ENCODE measurements at regions not wholly inside any gene's neighbourhood (a gene's known extent, or its start where the extent isn't known, plus 50 kb on each side); places are given as distances from the start of the nearest gene placed in this dataset.

DNA sequence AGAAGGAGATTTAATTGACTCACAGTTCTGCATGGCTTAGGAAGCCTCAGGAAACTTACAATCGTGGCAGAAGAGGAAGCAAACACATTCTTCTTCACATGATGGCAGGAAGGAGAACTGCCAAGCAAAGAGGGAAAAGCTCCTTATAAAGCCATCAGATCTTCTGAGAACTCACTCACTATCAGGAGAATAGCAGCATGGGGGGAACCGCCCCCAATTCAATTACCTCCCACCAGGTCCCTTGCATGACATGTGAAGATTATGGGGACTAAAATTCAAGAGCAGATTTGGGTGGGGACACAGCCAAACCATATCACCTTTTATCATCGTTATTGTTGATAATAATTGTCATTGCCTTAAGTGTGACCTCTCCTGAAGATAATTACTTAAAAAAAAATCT is 197.9 kb upstream of the SLC14A2 start:
- Histone ChIP-seq H3K27ac (ENCODE audit: insufficient read depth in 1 of 2, low read depth in 1 of 2, low read length in 2 of 2, poor library complexity in 1 of 2, severe bottlenecking in 2 of 2) (no peak overlapping the region), H3K36me3 (ENCODE audit: control insufficient read depth in 4 of 4, insufficient read depth in 4 of 4, low read length in 3 of 4) (no peaks in the 10 kb centered on the region), H3K9me3 (ENCODE audit: control extremely low read depth in 1 of 5, control insufficient read depth in 4 of 5, insufficient read depth in 2 of 5, low read depth in 1 of 5, low read length in 4 of 5) (no peaks in the 10 kb centered on the region), H3K27me3 (replicated peaks in 2 of 5; ENCODE audit: control insufficient read depth in 4 of 5, insufficient read depth in 5 of 5, low read length in 4 of 5) (no peaks in the 10 kb centered on the region), H3K4me3 (ENCODE audit: control insufficient read depth in 1 of 7, extremely low read depth in 1 of 7, insufficient read depth in 4 of 7, low read depth in 2 of 7, low read length in 6 of 7) (no peak overlapping the region), H3K4me1 (ENCODE audit: control extremely low read depth in 1 of 4, control insufficient read depth in 4 of 4, insufficient read depth in 4 of 4, low read length in 3 of 4) (peaks cover 0 to 11% (median 5%) of the 10 kb centered on the region in 4 experiments)
- WGBS (ENCODE audit: insufficient coverage), result 0% methylated on average over 1 of the region's 3 CpGs
- ChIA-PET POLR2A (no interaction called here), CTCF (interaction anchor here (1.7 kb wide), 1 partner anchor 17 kb away, joined by 4 read pairs; no protein-coding TSS in a partner anchor)
- DNase-seq, result no peak

- ChIA-PET CTCF (interaction anchor here (0.6 kb wide), 1 partner anchor 1326 kb away, joined by 3 read pairs; no protein-coding TSS in a partner anchor), POLR2A (interaction anchor here (0.6 kb wide), 1 partner anchor 18 kb away, joined by 3 read pairs; no protein-coding TSS in a partner anchor)
- Histone ChIP-seq H3K4me3 (ENCODE audit: control insufficient read depth in 1 of 7, extremely low read depth in 1 of 7, insufficient read depth in 4 of 7, low read depth in 2 of 7, low read length in 6 of 7) (no peak overlapping the region), H3K9me3 (ENCODE audit: control extremely low read depth in 1 of 5, control insufficient read depth in 4 of 5, insufficient read depth in 2 of 5, low read depth in 1 of 5, low read length in 4 of 5) (no peaks in the 10 kb centered on the region), H3K36me3 (ENCODE audit: control insufficient read depth in 4 of 4, insufficient read depth in 4 of 4, low read length in 3 of 4) (no peaks in the 10 kb centered on the region), H3K27me3 (replicated peaks in 2 of 5; ENCODE audit: control insufficient read depth in 4 of 5, insufficient read depth in 5 of 5, low read length in 4 of 5) (no peaks in the 10 kb centered on the region), H3K27ac (ENCODE audit: insufficient read depth in 1 of 2, low read depth in 1 of 2, low read length in 2 of 2, poor library complexity in 1 of 2, severe bottlenecking in 2 of 2) (no peak overlapping the region), H3K4me1 (ENCODE audit: control extremely low read depth in 1 of 4, control insufficient read depth in 4 of 4, insufficient read depth in 4 of 4, low read length in 3 of 4) (no peaks in the 10 kb centered on the region)
- no peak for DNase-seq
Observed at GRCh38 chr18:45423659-45424058, 191.6 kb upstream of the SLC14A2 start.

DNA sequence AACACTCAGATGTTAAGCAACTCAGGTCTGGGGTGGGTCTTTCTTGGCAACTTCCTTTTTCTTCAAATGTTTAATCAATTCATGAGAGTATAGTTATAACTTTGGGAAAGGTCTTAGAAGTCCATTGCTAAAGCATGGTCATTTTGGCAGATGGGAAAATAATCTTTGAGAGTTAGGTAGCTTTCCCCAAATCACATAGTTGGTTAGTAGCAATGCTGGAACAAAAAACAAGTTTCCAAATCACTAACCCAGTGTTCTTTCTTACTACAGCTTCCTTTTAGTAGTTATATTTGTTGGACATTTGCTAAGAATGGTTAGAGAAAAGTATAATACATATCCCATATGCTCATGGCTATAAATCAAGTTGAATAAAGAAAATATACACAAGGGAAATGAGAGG is 185.2 kb upstream of the SLC14A2 start:
- ChIA-PET POLR2A (no interaction called here), CTCF (no interaction called here)
- no peaks in the 10 kb centered on the region for H3K36me3 ChIP-seq (ENCODE audit: control insufficient read depth in 4 of 4, insufficient read depth in 4 of 4, low read length in 3 of 4)
- no peak overlapping the region for H3K27ac ChIP-seq (ENCODE audit: insufficient read depth in 1 of 2, low read depth in 1 of 2, low read length in 2 of 2, poor library complexity in 1 of 2, severe bottlenecking in 2 of 2)
- no peaks in the 10 kb centered on the region for H3K9me3 ChIP-seq (ENCODE audit: control extremely low read depth in 1 of 5, control insufficient read depth in 4 of 5, insufficient read depth in 2 of 5, low read depth in 1 of 5, low read length in 4 of 5)
- no peak for DNase-seq
- no peaks in the 10 kb centered on the region for H3K4me1 ChIP-seq (ENCODE audit: control extremely low read depth in 1 of 4, control insufficient read depth in 4 of 4, insufficient read depth in 4 of 4, low read length in 3 of 4)
- no peak overlapping the region for H3K4me3 ChIP-seq (ENCODE audit: control insufficient read depth in 1 of 7, extremely low read depth in 1 of 7, insufficient read depth in 4 of 7, low read depth in 2 of 7, low read length in 6 of 7)
- H3K27me3 ChIP-seq (replicated peaks in 2 of 5; ENCODE audit: control insufficient read depth in 4 of 5, insufficient read depth in 5 of 5, low read length in 4 of 5), result no peaks in the 10 kb centered on the region

- Histone ChIP-seq H3K27ac (ENCODE audit: insufficient read depth in 1 of 2, low read depth in 1 of 2, low read length in 2 of 2, poor library complexity in 1 of 2, severe bottlenecking in 2 of 2) (no peak overlapping the region), H3K4me3 (ENCODE audit: control insufficient read depth in 1 of 7, extremely low read depth in 1 of 7, insufficient read depth in 4 of 7, low read depth in 2 of 7, low read length in 6 of 7) (no peak overlapping the region), H3K27me3 (replicated peaks in 2 of 5; ENCODE audit: control insufficient read depth in 4 of 5, insufficient read depth in 5 of 5, low read length in 4 of 5) (no peaks in the 10 kb centered on the region), H3K9me3 (ENCODE audit: control extremely low read depth in 1 of 5, control insufficient read depth in 4 of 5, insufficient read depth in 2 of 5, low read depth in 1 of 5, low read length in 4 of 5) (no peaks in the 10 kb centered on the region), H3K4me1 (ENCODE audit: control extremely low read depth in 1 of 4, control insufficient read depth in 4 of 4, insufficient read depth in 4 of 4, low read length in 3 of 4) (peaks cover 0 to 13% (median 1%) of the 10 kb centered on the region in 4 experiments), H3K36me3 (ENCODE audit: control insufficient read depth in 4 of 4, insufficient read depth in 4 of 4, low read length in 3 of 4) (no peaks in the 10 kb centered on the region)
- DNase-seq, result no peak
- WGBS (ENCODE audit: insufficient coverage), result 100% methylated on average over 3 of the region's 3 CpGs
- POLR2A ChIA-PET, result no interaction called here
- CTCF ChIA-PET, result no interaction called here
Observed at GRCh38 chr18:45435810-45436209, 179.5 kb upstream of the SLC14A2 start.

GRCh38 chr18:45437366-45437765 is 177.9 kb upstream of the SLC14A2 start:
- H3K27me3 ChIP-seq (replicated peaks in 2 of 5; ENCODE audit: control insufficient read depth in 4 of 5, insufficient read depth in 5 of 5, low read length in 4 of 5), result no peaks in the 10 kb centered on the region
- 96% methylated on average over 8 of the region's 9 CpGs for WGBS (ENCODE audit: insufficient coverage)
- no peaks in the 10 kb centered on the region for H3K36me3 ChIP-seq (ENCODE audit: control insufficient read depth in 4 of 4, insufficient read depth in 4 of 4, low read length in 3 of 4)
- no peak overlapping the region for H3K4me3 ChIP-seq (ENCODE audit: control insufficient read depth in 1 of 7, extremely low read depth in 1 of 7, insufficient read depth in 4 of 7, low read depth in 2 of 7, low read length in 6 of 7)
- H3K9me3 ChIP-seq (ENCODE audit: control extremely low read depth in 1 of 5, control insufficient read depth in 4 of 5, insufficient read depth in 2 of 5, low read depth in 1 of 5, low read length in 4 of 5), result no peaks in the 10 kb centered on the region
- ChIA-PET CTCF (no interaction called here), POLR2A (no interaction called here)
- no peak overlapping the region for H3K27ac ChIP-seq (ENCODE audit: insufficient read depth in 1 of 2, low read depth in 1 of 2, low read length in 2 of 2, poor library complexity in 1 of 2, severe bottlenecking in 2 of 2)
- no peak for DNase-seq
- peaks cover 0 to 13% (median 1%) of the 10 kb centered on the region in 4 experiments for H3K4me1 ChIP-seq (ENCODE audit: control extremely low read depth in 1 of 4, control insufficient read depth in 4 of 4, insufficient read depth in 4 of 4, low read length in 3 of 4)

- H3K27me3 ChIP-seq (replicated peaks in 2 of 5; ENCODE audit: control insufficient read depth in 4 of 5, insufficient read depth in 5 of 5, low read length in 4 of 5), result no peaks in the 10 kb centered on the region
- no peaks in the 10 kb centered on the region for H3K9me3 ChIP-seq (ENCODE audit: control extremely low read depth in 1 of 5, control insufficient read depth in 4 of 5, insufficient read depth in 2 of 5, low read depth in 1 of 5, low read length in 4 of 5)
- 71% methylated on average over 1 of the region's 2 CpGs for WGBS (ENCODE audit: insufficient coverage)
- H3K4me3 ChIP-seq (ENCODE audit: control insufficient read depth in 1 of 7, extremely low read depth in 1 of 7, insufficient read depth in 4 of 7, low read depth in 2 of 7, low read length in 6 of 7), result no peak overlapping the region
- ChIA-PET CTCF (interaction anchor here (0.7 kb wide), 2 partner anchors 56 to 1819 kb away, joined by 3 read pairs; no protein-coding TSS in a partner anchor), POLR2A (no interaction called here)
- H3K4me1 ChIP-seq (ENCODE audit: control extremely low read depth in 1 of 4, control insufficient read depth in 4 of 4, insufficient read depth in 4 of 4, low read length in 3 of 4), result peaks cover 0 to 13% (median 1%) of the 10 kb centered on the region in 4 experiments
- H3K27ac ChIP-seq (ENCODE audit: insufficient read depth in 1 of 2, low read depth in 1 of 2, low read length in 2 of 2, poor library complexity in 1 of 2, severe bottlenecking in 2 of 2), result no peak overlapping the region
- DNase-seq, result peak in 2 of 3 donors; percentile 72 to 88
- no peaks in the 10 kb centered on the region for H3K36me3 ChIP-seq (ENCODE audit: control insufficient read depth in 4 of 4, insufficient read depth in 4 of 4, low read length in 3 of 4)
Observed at GRCh38 chr18:45439851-45440645, 175.2 kb upstream of the SLC14A2 start.

DNA sequence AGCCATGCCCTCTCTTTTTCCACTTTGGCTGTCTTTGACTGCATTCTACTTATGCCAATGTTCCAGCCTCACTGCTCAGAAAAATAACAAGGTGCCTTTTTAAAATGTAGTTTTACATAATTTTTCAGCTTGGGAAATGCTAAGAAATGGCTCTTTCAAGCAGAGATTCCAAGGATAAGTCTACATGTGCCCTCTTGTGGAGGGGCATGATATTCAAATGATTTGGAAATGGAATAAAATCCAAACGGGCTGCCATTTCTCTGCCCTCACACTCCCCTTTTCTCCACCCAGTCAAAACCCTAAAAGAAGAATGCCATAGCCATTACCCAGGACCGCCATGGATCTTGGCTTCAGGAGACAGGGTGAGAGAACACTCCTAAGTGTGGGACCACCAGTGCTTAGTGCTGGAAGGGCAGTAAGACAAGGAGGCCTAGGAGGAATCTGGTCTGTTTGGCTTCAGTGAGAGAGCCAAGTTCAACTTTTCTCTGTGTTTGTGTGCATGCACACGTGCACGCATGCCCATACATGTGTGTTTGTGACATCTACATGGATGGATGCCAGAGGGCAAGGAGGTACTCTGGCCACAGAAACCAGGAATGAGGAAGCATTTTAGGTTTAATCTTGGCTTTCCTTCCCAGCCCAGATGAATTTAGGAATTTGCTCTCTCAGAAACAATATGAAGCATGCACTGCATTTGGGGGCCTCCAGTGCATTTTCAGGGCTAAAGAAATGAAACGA is 174.0 kb upstream of the SLC14A2 start:
- ChIA-PET POLR2A (no interaction called here), CTCF (no interaction called here)
- H3K9me3 ChIP-seq (ENCODE audit: control extremely low read depth in 1 of 5, control insufficient read depth in 4 of 5, insufficient read depth in 2 of 5, low read depth in 1 of 5, low read length in 4 of 5), result no peaks in the 10 kb centered on the region
- H3K4me1 ChIP-seq (ENCODE audit: control extremely low read depth in 1 of 4, control insufficient read depth in 4 of 4, insufficient read depth in 4 of 4, low read length in 3 of 4), result peaks cover 0 to 13% (median 1%) of the 10 kb centered on the region in 4 experiments
- no peaks in the 10 kb centered on the region for H3K27me3 ChIP-seq (replicated peaks in 2 of 5; ENCODE audit: control insufficient read depth in 4 of 5, insufficient read depth in 5 of 5, low read length in 4 of 5)
- no peaks in the 10 kb centered on the region for H3K36me3 ChIP-seq (ENCODE audit: control insufficient read depth in 4 of 4, insufficient read depth in 4 of 4, low read length in 3 of 4)
- no peak overlapping the region for H3K27ac ChIP-seq (ENCODE audit: insufficient read depth in 1 of 2, low read depth in 1 of 2, low read length in 2 of 2, poor library complexity in 1 of 2, severe bottlenecking in 2 of 2)
- WGBS (ENCODE audit: insufficient coverage), result 81% methylated on average over 4 of the region's 5 CpGs
- DNase-seq, result peak in 1 of 3 donors; percentile 11
- no peak overlapping the region for H3K4me3 ChIP-seq (ENCODE audit: control insufficient read depth in 1 of 7, extremely low read depth in 1 of 7, insufficient read depth in 4 of 7, low read depth in 2 of 7, low read length in 6 of 7)
